DOHH2 (cell line): ENCODE measurements at regions not wholly inside any gene's neighbourhood (a gene's known extent, or its start where the extent isn't known, plus 50 kb on each side); places are given as distances from the start of the nearest gene placed in this dataset.

Experiments
- H3F3A ChIP-seq: fragments of 200-600 bp; sonication (generic), shearing (Covaris generic); 2 replicates; pipeline ENCODE4 v1.6.0; 2016; ENCODE audit warnings: antibody characterized with exemption, mild to moderate bottlenecking; ENCODE audit not compliant: control insufficient read depth, insufficient read depth
- H3K27ac ChIP-seq: fragments of 200-600 bp; sonication (generic); 2 replicates; pipeline ENCODE4 v1.5.1; 2014; ENCODE audit warnings: low read depth, mild to moderate bottlenecking, low read length, moderate library complexity
- H3K27me3 ChIP-seq: fragments of 200-600 bp; sonication (generic); 2 replicates; pipeline ENCODE4 v1.6.1; 2014; ENCODE audit warnings: mild to moderate bottlenecking, low read length, mixed read lengths; ENCODE audit not compliant: control insufficient read depth
- H3K36me3 ChIP-seq: fragments of 200-600 bp; sonication (generic); 2 replicates; pipeline ENCODE4 v1.6.1; 2014; ENCODE audit warnings: mild to moderate bottlenecking, low read length, moderate library complexity, mixed read lengths; ENCODE audit not compliant: control insufficient read depth
- H3K4me1 ChIP-seq: fragments of 200-600 bp; sonication (generic); 2 replicates; pipeline ENCODE4 v1.6.1; 2014; ENCODE audit warnings: mild to moderate bottlenecking, low read length, mixed read lengths; ENCODE audit not compliant: control insufficient read depth
- H3K4me2 ChIP-seq: fragments of 200-600 bp; sonication (generic); 2 replicates; pipeline ENCODE4 v1.6.0; 2014; ENCODE audit warnings: mild to moderate bottlenecking, low read length, moderate library complexity
- H3K4me3 ChIP-seq: fragments of 200-600 bp; sonication (generic); 2 replicates; pipeline ENCODE4 v1.5.1; 2014; ENCODE audit warnings: mild to moderate bottlenecking, low read length, mixed read lengths
- H3K79me2 ChIP-seq: fragments of 200-600 bp; sonication (generic); 2 replicates; pipeline ENCODE4 v1.6.1; 2014; ENCODE audit warnings: mild to moderate bottlenecking, low read length, mixed read lengths; ENCODE audit not compliant: control insufficient read depth
- H3K9me2 ChIP-seq: fragments of 200-600 bp; sonication (generic); replicated peaks from 2 replicates; pipeline ENCODE4 v1.6.1; 2014; ENCODE audit warnings: mild to moderate bottlenecking, low read length, mixed read lengths; ENCODE audit not compliant: control insufficient read depth
- H3K9me3 ChIP-seq: fragments of 200-600 bp; sonication (generic); 2 replicates; pipeline ENCODE4 v1.6.1; 2014; ENCODE audit warnings: antibody characterized with exemption, low read length, mixed read lengths; ENCODE audit not compliant: control insufficient read depth, insufficient read depth
- H4K20me1 ChIP-seq: fragments of 200-600 bp; sonication (generic); 2 replicates; pipeline ENCODE4 v1.6.0; 2014; ENCODE audit warnings: low read depth, mild to moderate bottlenecking, antibody characterized with exemption, low read length, moderate library complexity; ENCODE audit not compliant: control insufficient read depth, insufficient read depth
- EZH2phosphoT487 ChIP-seq: fragments of 200-600 bp; sonication (generic); IDR thresholded peaks from 2 replicates; pipeline ENCODE4 v1.6.1; 2017; ENCODE audit warnings: borderline replicate concordance, mild to moderate bottlenecking, antibody characterized with exemption, low read length, moderate library complexity, mixed read lengths
- TF ChIP-seq, protein P1 (sequence below): fragments of 200-600 bp; sonication (generic); IDR thresholded peaks from one replicate; pipeline ENCODE4 v1.5.1; 2014; ENCODE audit warnings: antibody characterized with exemption, mild to moderate bottlenecking, low read depth, low read length; ENCODE audit not compliant: poor library complexity, severe bottlenecking

DNA sequence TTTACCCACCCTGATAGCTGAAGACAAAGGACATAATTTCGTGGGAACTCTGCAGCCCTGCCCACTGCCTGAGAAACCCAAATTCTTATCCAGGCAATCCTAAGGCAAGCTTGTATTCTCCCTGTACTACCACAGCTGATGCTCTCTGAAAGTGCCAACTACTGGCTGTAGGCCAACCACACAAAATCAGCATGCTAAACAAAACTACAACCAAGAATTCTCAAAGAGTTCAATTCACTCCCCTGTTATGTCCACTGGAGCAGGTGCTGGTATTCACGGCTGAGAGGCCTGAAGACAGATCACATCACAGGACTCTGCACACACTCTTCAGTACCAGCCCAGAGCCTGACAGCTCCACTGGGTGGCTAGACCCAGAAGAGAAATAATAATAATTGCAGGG lies 375.9 kb upstream of the NDST4 start:
- Histone ChIP-seq H3K36me3 (no peaks in the 10 kb centered on the region), H3K27ac (no peak overlapping the region), H3K4me3 (no peak overlapping the region), H3K4me1 (no peaks in the 10 kb centered on the region), H3K27me3 (no peaks in the 10 kb centered on the region), H3K9me2 (no peaks in the 10 kb centered on the region), H3K9me3 (no peaks in the 10 kb centered on the region), H3K79me2 (no peaks in the 10 kb centered on the region), H3F3A (no peaks in the 10 kb centered on the region), H4K20me1 (no peaks in the 10 kb centered on the region), H3K4me2 (no peak overlapping the region)
- TF ChIP-seq, protein P1, sequence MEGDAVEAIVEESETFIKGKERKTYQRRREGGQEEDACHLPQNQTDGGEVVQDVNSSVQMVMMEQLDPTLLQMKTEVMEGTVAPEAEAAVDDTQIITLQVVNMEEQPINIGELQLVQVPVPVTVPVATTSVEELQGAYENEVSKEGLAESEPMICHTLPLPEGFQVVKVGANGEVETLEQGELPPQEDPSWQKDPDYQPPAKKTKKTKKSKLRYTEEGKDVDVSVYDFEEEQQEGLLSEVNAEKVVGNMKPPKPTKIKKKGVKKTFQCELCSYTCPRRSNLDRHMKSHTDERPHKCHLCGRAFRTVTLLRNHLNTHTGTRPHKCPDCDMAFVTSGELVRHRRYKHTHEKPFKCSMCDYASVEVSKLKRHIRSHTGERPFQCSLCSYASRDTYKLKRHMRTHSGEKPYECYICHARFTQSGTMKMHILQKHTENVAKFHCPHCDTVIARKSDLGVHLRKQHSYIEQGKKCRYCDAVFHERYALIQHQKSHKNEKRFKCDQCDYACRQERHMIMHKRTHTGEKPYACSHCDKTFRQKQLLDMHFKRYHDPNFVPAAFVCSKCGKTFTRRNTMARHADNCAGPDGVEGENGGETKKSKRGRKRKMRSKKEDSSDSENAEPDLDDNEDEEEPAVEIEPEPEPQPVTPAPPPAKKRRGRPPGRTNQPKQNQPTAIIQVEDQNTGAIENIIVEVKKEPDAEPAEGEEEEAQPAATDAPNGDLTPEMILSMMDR, result no peak
- TF ChIP-seq EZH2phosphoT487, result no peak

DNA sequence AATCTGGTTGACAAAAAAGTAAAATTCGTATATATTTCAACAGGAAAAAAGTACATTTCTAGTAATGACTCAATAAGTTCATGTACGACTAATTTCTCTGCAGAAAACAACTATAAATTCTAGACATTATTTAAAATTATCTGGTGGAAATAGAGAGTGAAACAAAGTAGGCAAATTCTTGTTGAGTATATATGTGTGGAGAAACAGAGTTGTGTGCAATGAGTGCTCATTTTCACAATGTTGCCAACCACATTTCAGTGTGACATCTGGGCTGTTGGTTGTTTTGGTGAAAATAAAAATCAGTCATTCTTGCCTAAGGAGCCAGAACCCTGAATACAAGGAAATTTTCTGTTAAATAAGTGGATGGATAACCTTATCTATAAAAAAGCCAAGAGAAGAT lies 372.0 kb upstream of the NDST4 start:
- Histone ChIP-seq H3K36me3 (no peaks in the 10 kb centered on the region), H3K4me1 (no peaks in the 10 kb centered on the region), H3K9me2 (no peaks in the 10 kb centered on the region), H3K79me2 (no peaks in the 10 kb centered on the region), H3K4me2 (no peak overlapping the region), H3K27me3 (no peaks in the 10 kb centered on the region), H4K20me1 (no peaks in the 10 kb centered on the region), H3K27ac (no peak overlapping the region), H3F3A (no peaks in the 10 kb centered on the region), H3K9me3 (no peaks in the 10 kb centered on the region), H3K4me3 (no peak overlapping the region)
- no peak for TF ChIP-seq EZH2phosphoT487
- TF ChIP-seq, protein P1, result no peak

DNA sequence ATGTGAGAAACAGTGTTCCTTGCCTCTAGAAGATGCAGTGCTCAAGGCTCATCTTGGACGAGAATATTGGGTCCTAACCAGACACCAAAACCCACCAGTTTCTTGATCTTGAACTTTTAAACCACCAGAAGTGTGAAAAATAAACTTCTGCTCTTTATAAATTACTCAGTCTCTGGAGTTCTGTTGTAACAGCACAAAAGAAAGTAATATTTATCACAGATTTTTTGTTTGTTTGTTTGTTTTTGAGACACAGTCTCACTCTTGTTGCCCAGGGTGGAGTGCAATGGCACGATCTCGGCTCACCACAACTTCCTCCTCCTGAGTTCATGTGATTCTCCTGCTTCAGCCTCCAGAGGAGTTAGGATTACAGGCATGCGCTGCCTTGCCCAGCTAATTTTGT lies 371.1 kb upstream of the NDST4 start:
- no peak overlapping the region for H3K4me2 ChIP-seq

More for the DNA sequence above, 371.1 kb upstream of the NDST4 start:
- no peak for TF ChIP-seq EZH2phosphoT487
- TF ChIP-seq, protein P1, result no peak
- Histone ChIP-seq H3K4me1 (no peaks in the 10 kb centered on the region), H3K36me3 (no peaks in the 10 kb centered on the region), H4K20me1 (no peaks in the 10 kb centered on the region), H3F3A (no peaks in the 10 kb centered on the region), H3K27me3 (no peaks in the 10 kb centered on the region), H3K79me2 (no peaks in the 10 kb centered on the region), H3K9me3 (no peaks in the 10 kb centered on the region), H3K27ac (no peak overlapping the region), H3K4me3 (no peak overlapping the region), H3K9me2 (no peaks in the 10 kb centered on the region)
